Karpas-422 (cell line): ENCODE measurements at regions not wholly inside any gene's neighbourhood (a gene's known extent, or its start where the extent isn't known, plus 50 kb on each side); places are given as distances from the start of the nearest gene placed in this dataset.

ENCODE experiments used
- DNase-seq: peaks from one replicate; pipeline ENCODE4 v3.0.0-alpha.2; 2015
- H2AFZ ChIP-seq: fragments of 200-600 bp; sonication (generic); 2 replicates; pipeline ENCODE4 v1.6.1; 2014; ENCODE audit warnings: antibody characterized with exemption, low read length, mixed read lengths
- H3K27ac ChIP-seq: fragments of 200-600 bp; sonication (generic); 2 replicates; pipeline ENCODE4 v1.5.1; 2014; ENCODE audit warnings: mild to moderate bottlenecking, low read length, moderate library complexity
- H3K27me3 ChIP-seq: fragments of 200-600 bp; sonication (generic); 2 replicates; pipeline ENCODE4 v1.6.1; 2014; ENCODE audit warnings: low read length, mixed read lengths
- H3K36me3 ChIP-seq: fragments of 200-600 bp; sonication (generic); 2 replicates; pipeline ENCODE4 v1.6.1; 2014; ENCODE audit warnings: low read length, mixed read lengths; ENCODE audit not compliant: insufficient read depth
- H3K4me1 ChIP-seq: fragments of 200-600 bp; sonication (generic); 2 replicates; pipeline ENCODE4 v1.6.1; 2014; ENCODE audit warnings: mild to moderate bottlenecking, low read length, mixed read lengths
- H3K4me2 ChIP-seq: fragments of 200-600 bp; sonication (generic); 2 replicates; pipeline ENCODE4 v1.6.1; 2014; ENCODE audit warnings: low read length, low read depth, mild to moderate bottlenecking; ENCODE audit not compliant: poor library complexity, severe bottlenecking
- H3K4me3 ChIP-seq: fragments of 200-600 bp; sonication (generic); 2 replicates; pipeline ENCODE4 v1.5.1; 2014; ENCODE audit warnings: mild to moderate bottlenecking, antibody characterized with exemption, low read length, mixed read lengths
- H3K79me2 ChIP-seq: fragments of 200-600 bp; sonication (generic); 2 replicates; pipeline ENCODE4 v1.6.1; 2014; ENCODE audit warnings: mild to moderate bottlenecking, low read length, mixed read lengths
- H3K9ac ChIP-seq: fragments of 200-600 bp; sonication (generic); 2 replicates; pipeline ENCODE4 v1.6.0; 2014; ENCODE audit warnings: low read length
- H3K9me2 ChIP-seq: fragments of 200-600 bp; sonication (generic), shearing (Covaris generic); replicated peaks from 2 replicates; pipeline ENCODE4 v1.6.0; 2014; ENCODE audit warnings: mild to moderate bottlenecking, low read length, moderate library complexity; ENCODE audit not compliant: insufficient read depth
- H3K9me3 ChIP-seq: fragments of 300-700, 200-600 bp; sonication (generic); 2 replicates; pipeline ENCODE4 v1.6.1; 2014; ENCODE audit warnings: low read length, mixed read lengths
- H4K20me1 ChIP-seq: fragments of 200-600 bp; sonication (generic); 2 replicates; pipeline ENCODE4 v1.6.1; 2014; ENCODE audit warnings: mild to moderate bottlenecking, antibody characterized with exemption, low read length, low read depth; ENCODE audit not compliant: insufficient read depth

DNA sequence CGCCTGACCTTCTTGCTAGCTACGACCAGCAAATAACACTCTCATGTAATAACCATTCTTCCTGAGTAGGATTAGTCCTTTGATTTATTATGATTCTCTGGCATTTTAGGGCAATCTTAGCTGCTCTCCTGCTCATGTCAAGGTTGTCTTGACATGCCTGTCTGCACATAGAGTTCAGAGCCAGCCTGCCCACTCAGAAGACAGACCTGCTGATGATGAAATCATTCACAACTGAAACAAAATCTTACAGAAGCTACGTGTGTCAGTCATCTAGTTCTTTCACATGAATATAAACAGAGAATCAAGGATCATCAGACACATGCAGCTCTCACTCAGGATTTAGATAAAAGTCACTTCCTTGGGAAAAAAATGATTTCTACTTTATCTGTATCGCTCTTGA is 173.6 kb upstream of the LYSMD4 start:
- H3K4me1 ChIP-seq = no peaks in the 10 kb centered on the region
- H2AFZ ChIP-seq = no peak overlapping the region
- no peak overlapping the region for H3K4me2 ChIP-seq
- H3K27ac ChIP-seq = no peak overlapping the region
- H3K79me2 ChIP-seq = no peaks in the 10 kb centered on the region
- H3K27me3 ChIP-seq = no peaks in the 10 kb centered on the region
- H3K9me2 ChIP-seq = no peaks in the 10 kb centered on the region
- H3K9ac ChIP-seq = no peak overlapping the region
- H4K20me1 ChIP-seq = no peaks in the 10 kb centered on the region
- H3K4me3 ChIP-seq = no peak overlapping the region
- no peak for DNase-seq
- H3K9me3 ChIP-seq = no peaks in the 10 kb centered on the region
- H3K36me3 ChIP-seq = no peaks in the 10 kb centered on the region

DNA sequence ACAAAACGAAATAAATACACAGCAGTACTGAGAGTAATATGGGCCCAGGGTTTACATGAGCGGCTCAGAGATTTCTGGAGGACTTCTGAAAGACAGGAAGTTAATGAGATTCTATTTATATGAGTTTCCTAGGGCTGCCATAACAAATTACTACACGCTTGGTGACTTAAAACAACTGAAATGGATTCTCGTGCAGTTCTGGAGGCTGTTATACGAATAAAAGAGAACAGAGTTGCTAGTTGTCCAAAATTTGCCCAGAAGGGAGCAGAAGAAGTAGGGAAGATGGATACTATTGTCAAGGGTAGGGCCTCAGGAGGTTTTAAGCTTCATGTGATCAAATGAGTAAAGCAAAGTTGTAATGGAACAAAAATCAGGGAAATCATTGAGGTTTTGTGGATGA is 173.1 kb upstream of the LYSMD4 start:
- H3K9me2 ChIP-seq = no peaks in the 10 kb centered on the region
- H3K4me1 ChIP-seq = no peaks in the 10 kb centered on the region
- H3K4me3 ChIP-seq = no peak overlapping the region
- H3K4me2 ChIP-seq = no peak overlapping the region
- no peak overlapping the region for H2AFZ ChIP-seq
- H3K27ac ChIP-seq = no peak overlapping the region
- no peaks in the 10 kb centered on the region for H3K27me3 ChIP-seq
- no peaks in the 10 kb centered on the region for H3K9me3 ChIP-seq
- no peaks in the 10 kb centered on the region for H3K79me2 ChIP-seq
- no peak overlapping the region for H3K9ac ChIP-seq
- H4K20me1 ChIP-seq = no peaks in the 10 kb centered on the region
- H3K36me3 ChIP-seq = no peaks in the 10 kb centered on the region
- DNase-seq = no peak

DNA sequence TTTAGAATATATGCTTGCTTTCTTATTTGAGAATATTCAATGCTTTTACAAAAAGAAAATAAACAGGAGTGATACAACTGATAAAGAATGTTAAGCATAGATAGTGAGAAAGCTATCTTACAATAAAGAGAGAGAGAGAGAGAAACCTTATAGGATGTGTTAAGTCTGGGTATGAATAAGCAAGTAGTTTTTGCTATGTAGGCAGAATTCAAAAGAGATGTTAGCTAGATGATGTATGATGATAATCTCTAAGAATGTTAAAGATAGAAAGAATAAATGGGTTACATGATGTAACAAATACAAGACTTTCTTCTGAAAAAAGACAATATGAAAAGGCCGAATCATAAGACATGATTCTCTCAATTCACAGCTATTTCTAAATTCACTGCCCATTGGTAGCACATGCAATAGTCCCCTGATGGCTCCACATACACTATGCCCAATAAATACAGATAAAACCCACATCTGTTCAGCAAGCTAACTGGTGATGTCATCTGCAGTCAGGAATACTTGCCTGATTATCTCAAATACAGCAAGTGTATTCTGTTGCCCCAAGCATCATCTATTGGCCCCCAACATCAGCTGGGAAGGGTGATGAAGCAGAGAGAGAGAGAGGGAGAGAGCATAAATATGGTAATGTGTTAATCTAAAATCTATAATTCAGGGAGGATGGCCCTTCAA is 169.2 kb upstream of the LYSMD4 start:
- Histone ChIP-seq H3K9me3 (no peaks in the 10 kb centered on the region), H3K27me3 (no peaks in the 10 kb centered on the region), H3K4me3 (no peak overlapping the region), H3K4me2 (no peak overlapping the region), H3K79me2 (no peaks in the 10 kb centered on the region), H4K20me1 (no peaks in the 10 kb centered on the region), H2AFZ (no peak overlapping the region), H3K9me2 (no peaks in the 10 kb centered on the region), H3K36me3 (no peaks in the 10 kb centered on the region), H3K9ac (no peak overlapping the region), H3K4me1 (no peaks in the 10 kb centered on the region), H3K27ac (no peak overlapping the region)
- DNase-seq = no peak

DNA sequence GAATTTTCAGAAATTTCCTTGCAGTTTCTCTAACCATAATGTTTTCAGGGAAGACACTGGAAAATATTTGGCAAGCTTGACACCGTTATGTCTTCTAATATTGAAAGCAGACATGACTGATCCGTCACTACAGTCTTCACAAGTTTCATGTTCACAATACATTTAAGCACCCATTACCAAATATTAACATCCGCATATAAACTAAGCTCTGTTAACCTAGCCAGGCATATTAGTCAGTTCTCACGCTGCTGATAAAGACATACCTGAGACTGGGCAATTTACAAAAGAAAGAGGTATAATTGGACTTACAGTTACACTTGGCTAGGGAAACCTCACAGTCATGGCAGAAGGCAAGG is 162.7 kb upstream of the LYSMD4 start:
- H3K4me3 ChIP-seq = no peak overlapping the region
- no peaks in the 10 kb centered on the region for H3K79me2 ChIP-seq
- H3K36me3 ChIP-seq = no peaks in the 10 kb centered on the region
- H3K9ac ChIP-seq = no peak overlapping the region
- no peaks in the 10 kb centered on the region for H3K9me2 ChIP-seq
- no peaks in the 10 kb centered on the region for H3K4me1 ChIP-seq
- no peak overlapping the region for H2AFZ ChIP-seq
- H3K27ac ChIP-seq = no peak overlapping the region
- H3K27me3 ChIP-seq = no peaks in the 10 kb centered on the region
- no peaks in the 10 kb centered on the region for H4K20me1 ChIP-seq
- no peak for DNase-seq
- H3K4me2 ChIP-seq = no peak overlapping the region
- no peaks in the 10 kb centered on the region for H3K9me3 ChIP-seq

DNA sequence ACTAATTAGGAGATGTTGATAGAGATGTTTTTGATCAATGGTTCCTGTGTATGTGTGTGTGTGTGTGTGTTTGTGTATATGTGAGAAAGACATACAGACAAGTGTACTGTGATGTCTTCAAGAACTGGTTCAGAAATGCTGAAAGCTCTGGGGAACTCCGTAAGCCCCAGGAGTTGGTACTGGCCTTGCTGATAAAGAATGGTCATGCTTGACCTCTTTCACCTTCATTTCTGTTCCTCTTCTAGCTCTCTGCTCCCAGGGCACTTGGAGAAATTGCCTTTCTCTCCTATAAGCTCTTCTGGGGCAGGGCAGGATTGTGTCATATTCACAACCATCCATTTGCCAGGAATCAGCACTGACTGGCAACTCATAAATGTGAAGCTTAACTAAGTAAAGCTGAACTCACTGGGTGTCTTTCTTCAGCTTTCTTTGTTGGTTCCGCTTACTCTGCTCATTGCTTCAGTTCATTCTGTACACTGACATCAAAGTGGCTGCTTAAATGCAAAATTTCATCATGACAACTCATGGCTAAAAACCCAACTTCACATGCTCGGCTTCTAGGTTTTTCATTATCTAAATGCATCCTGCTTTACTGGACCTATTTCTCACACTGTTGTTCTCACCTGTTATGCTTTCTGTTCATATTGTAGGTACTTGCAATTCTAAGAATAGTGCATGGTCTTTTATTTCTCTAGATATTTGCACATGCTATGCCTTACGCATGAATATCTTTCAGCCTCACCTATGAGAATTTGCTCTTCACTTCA is 162.1 kb upstream of the LYSMD4 start:
- Histone ChIP-seq H3K4me3 (no peak overlapping the region), H4K20me1 (no peaks in the 10 kb centered on the region), H2AFZ (no peak overlapping the region), H3K9ac (no peak overlapping the region), H3K4me2 (no peak overlapping the region), H3K9me2 (no peaks in the 10 kb centered on the region), H3K9me3 (no peaks in the 10 kb centered on the region), H3K4me1 (no peaks in the 10 kb centered on the region), H3K79me2 (no peaks in the 10 kb centered on the region), H3K36me3 (no peaks in the 10 kb centered on the region), H3K27me3 (no peaks in the 10 kb centered on the region), H3K27ac (no peak overlapping the region)
- no peak for DNase-seq

GRCh38 chr15:99878835-99879234 is 145.6 kb upstream of the LYSMD4 start:
- Histone ChIP-seq H3K9ac (no peak overlapping the region), H3K27ac (no peak overlapping the region), H3K4me2 (no peak overlapping the region), H4K20me1 (no peaks in the 10 kb centered on the region), H3K9me3 (no peaks in the 10 kb centered on the region), H3K4me1 (no peaks in the 10 kb centered on the region), H3K36me3 (no peaks in the 10 kb centered on the region), H3K27me3 (no peaks in the 10 kb centered on the region), H3K4me3 (no peak overlapping the region), H3K9me2 (no peaks in the 10 kb centered on the region), H2AFZ (no peak overlapping the region), H3K79me2 (no peaks in the 10 kb centered on the region)
- no peak for DNase-seq

DNA sequence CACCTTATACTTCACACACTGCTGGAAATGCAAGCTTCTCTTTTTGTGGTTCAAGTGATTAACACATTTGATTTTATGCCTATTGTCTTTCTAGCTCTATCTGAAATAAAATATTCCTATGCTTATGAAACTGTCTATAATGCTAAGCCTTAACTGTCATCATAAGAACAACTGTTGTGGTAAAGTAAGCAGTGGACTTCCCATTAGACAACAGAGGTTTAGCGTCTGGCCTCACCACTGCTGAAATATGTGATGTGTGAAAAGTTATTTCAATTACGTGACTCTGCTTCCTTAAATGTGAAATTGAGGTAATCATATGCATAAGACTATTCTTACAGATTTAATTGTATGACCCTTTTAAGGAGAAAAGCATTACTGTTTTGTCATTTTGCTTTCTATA is 140.2 kb upstream of the LYSMD4 start:
- Histone ChIP-seq H3K79me2 (no peaks in the 10 kb centered on the region), H3K4me3 (no peak overlapping the region), H3K4me2 (no peak overlapping the region), H2AFZ (no peak overlapping the region), H3K9ac (no peak overlapping the region), H3K36me3 (no peaks in the 10 kb centered on the region), H3K9me3 (no peaks in the 10 kb centered on the region), H3K27me3 (no peaks in the 10 kb centered on the region), H3K9me2 (no peaks in the 10 kb centered on the region), H4K20me1 (no peaks in the 10 kb centered on the region), H3K4me1 (no peaks in the 10 kb centered on the region), H3K27ac (no peak overlapping the region)
- no peak for DNase-seq

- H3K27me3 ChIP-seq = no peaks in the 10 kb centered on the region
- no peaks in the 10 kb centered on the region for H4K20me1 ChIP-seq
- H3K79me2 ChIP-seq = no peaks in the 10 kb centered on the region
- no peak overlapping the region for H2AFZ ChIP-seq
- H3K4me3 ChIP-seq = no peak overlapping the region
- no peaks in the 10 kb centered on the region for H3K4me1 ChIP-seq
- DNase-seq = no peak
- H3K36me3 ChIP-seq = no peaks in the 10 kb centered on the region
- no peak overlapping the region for H3K9ac ChIP-seq
- H3K9me3 ChIP-seq = no peaks in the 10 kb centered on the region
- H3K4me2 ChIP-seq = no peak overlapping the region
- H3K27ac ChIP-seq = no peak overlapping the region
- H3K9me2 ChIP-seq = no peaks in the 10 kb centered on the region
Observed at GRCh38 chr15:99863550-99864198, 130.4 kb upstream of the LYSMD4 start.
